AG09309 (cell line): ENCODE measurements at regions not wholly inside any gene's neighbourhood (a gene's known extent, or its start where the extent isn't known, plus 50 kb on each side); places are given as distances from the start of the nearest gene placed in this dataset.

Source experiments
- DNase-seq: peaks from one replicate; pipeline ENCODE4 v3.0.0-alpha.2; 2010; ENCODE audit warnings: low read depth
- H3K4me3 ChIP-seq: 2 replicates; pipeline ENCODE4 v1.5.1; 2011; ENCODE audit warnings: mild to moderate bottlenecking, low read depth, low read length, moderate library complexity; ENCODE audit not compliant: control insufficient read depth
- TF ChIP-seq, protein P1 (sequence below): IDR thresholded peaks from 2 replicates; pipeline ENCODE4 v1.5.1; 2011; ENCODE audit warnings: mild to moderate bottlenecking, low read depth, low read length, inconsistent platforms; ENCODE audit not compliant: insufficient read depth, control insufficient read depth; ENCODE audit errors: missing control alignments

DNA sequence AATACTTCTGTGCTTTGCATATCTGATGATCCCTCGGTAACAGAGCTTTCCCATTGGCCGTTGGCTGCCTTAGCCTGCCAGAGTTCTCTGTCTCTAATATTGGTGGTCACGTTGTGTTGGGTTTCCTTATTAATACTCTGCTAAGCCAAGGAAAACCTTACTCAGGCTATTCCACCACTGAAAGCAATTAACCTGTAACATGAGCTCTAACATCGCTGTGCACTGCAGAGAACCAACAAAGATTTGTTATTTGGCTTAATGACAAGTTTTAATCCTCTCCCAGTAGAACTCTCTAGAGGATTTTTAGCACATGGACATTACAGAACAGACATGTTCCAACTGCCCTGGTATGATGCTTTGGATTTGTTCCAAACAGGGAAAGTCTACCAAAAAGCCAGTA lies 825.9 kb upstream of the POU3F3 start:
- DNase-seq, result no peak
- H3K4me3 ChIP-seq, result no peak overlapping the region
- TF ChIP-seq, protein P1, sequence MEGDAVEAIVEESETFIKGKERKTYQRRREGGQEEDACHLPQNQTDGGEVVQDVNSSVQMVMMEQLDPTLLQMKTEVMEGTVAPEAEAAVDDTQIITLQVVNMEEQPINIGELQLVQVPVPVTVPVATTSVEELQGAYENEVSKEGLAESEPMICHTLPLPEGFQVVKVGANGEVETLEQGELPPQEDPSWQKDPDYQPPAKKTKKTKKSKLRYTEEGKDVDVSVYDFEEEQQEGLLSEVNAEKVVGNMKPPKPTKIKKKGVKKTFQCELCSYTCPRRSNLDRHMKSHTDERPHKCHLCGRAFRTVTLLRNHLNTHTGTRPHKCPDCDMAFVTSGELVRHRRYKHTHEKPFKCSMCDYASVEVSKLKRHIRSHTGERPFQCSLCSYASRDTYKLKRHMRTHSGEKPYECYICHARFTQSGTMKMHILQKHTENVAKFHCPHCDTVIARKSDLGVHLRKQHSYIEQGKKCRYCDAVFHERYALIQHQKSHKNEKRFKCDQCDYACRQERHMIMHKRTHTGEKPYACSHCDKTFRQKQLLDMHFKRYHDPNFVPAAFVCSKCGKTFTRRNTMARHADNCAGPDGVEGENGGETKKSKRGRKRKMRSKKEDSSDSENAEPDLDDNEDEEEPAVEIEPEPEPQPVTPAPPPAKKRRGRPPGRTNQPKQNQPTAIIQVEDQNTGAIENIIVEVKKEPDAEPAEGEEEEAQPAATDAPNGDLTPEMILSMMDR, result no peak

DNA sequence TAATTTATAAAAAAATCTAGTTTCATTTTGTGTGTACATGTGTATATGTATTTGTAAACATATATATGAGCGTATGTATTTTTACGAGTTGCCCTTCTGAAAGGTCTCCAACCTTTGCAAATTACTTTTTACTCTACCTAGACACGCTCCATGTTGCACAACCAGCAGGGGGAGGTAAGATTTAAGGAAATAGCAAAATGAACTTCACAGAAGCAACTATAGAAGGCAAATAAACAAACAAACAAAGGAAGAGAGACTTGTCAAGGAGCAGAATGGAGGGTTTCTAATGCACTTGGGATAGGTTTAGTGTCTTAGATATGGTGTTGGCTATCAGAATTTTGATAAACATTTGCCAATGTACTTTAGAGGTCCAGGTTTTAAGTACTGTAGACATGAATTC lies 820.5 kb upstream of the POU3F3 start:
- DNase-seq, result no peak
- TF ChIP-seq, protein P1, result no peak
- H3K4me3 ChIP-seq, result no peak overlapping the region

DNA sequence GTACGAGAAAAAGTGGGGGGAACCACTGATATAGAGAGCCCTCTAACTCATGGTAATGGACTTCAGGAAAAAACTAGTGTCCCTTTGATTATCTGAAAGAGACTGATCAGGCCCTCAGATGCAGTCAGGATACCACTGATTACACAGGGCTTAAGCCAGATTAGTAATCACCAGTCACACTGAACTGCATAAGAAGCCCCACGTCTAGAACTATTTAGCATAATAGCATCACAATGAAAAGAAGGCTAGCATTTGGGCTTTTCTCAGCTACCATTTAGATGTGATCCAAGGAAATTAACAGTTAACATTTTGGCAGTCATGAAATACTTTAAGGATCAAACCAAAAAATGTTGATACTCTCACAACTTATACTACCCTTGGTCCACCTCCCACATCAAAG lies 813.1 kb upstream of the POU3F3 start:
- no peak for DNase-seq
- no peak overlapping the region for H3K4me3 ChIP-seq
- TF ChIP-seq, protein P1, result no peak

DNA sequence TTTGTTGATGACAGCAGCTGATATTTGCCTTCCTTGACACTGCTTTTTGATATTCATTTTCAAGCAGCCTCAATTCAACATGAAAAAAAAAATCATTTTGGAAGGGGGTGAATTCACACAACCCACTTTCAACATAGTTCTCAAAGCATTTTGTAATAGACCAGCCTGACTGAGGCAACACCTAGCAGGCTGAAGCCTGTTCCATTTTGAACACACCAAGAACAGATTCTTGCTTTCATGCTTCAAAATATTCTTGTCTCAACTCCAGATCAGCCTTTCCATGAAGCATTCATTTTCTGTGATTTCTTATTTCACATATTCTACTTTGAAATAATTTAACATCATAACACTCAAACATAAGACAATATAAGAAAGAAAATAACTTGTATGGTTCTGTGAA lies 812.6 kb upstream of the POU3F3 start:
- H3K4me3 ChIP-seq, result no peak overlapping the region
- TF ChIP-seq, protein P1, result no peak
- DNase-seq, result no peak

DNA sequence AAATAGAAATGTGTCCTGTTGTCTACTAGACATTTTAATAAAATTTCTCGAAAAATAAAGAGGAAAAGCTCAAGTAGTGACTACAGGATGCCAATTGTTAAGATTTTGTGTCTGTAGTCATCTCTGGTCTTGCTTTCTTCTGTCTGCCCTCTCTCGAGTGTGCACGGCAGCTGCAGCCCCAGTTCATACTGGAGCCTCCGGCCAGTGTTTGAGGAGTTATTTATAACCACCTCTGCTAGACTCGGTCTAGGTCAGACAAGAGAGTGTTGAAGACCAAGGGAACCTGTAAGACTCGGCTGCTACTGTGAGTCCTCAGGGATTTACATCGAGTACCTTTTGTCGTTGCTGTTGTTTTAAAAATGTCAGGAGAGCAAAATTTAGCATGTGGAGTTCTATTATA lies 810.1 kb upstream of the POU3F3 start:
- no peak overlapping the region for H3K4me3 ChIP-seq
- DNase-seq, result no peak
- TF ChIP-seq, protein P1, result no peak

DNA sequence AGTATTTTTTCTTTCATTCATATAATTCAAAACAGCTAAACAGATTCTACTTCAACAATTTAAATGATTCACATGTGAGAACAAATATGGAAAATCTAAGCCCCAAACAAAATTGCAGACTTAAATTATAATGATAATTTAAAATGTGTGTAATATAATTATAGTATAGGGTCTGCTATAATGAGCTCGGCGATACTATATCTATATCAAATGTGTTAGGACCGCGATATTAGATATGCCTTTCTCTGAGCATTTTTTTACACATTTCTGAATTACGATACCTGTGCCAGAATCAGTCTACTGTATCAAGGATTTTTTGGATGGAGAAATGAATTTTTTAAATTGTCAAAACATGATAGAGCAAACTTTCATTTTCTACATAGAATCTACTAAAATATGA lies 808.8 kb upstream of the POU3F3 start:
- no peak overlapping the region for H3K4me3 ChIP-seq
- TF ChIP-seq, protein P1, result no peak
- DNase-seq, result no peak

DNA sequence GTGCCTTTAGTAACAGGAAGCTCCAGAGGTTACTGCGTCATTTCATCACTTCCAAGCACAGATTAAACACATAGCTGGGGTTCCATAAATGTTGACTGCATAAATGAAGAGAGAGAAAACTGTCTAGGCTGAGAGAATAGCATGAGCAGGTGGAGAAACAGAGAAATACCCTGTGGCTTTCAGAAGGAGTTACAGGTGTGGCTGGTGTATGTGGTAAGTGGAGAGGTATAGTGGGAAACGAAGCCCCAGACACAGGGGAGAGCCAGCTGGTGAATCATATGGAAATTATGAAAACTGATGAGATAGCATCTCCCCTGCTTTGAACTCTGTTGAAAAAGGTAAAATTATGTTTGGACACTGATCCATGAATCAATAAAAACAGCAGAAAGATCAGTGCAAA lies 807.4 kb upstream of the POU3F3 start:
- H3K4me3 ChIP-seq, result no peak overlapping the region
- TF ChIP-seq, protein P1, result no peak
- no peak for DNase-seq
